AG20443 (cell line): ENCODE measurements at regions not wholly inside any gene's neighbourhood (a gene's known extent, or its start where the extent isn't known, plus 50 kb on each side); places are given as distances from the start of the nearest gene placed in this dataset.
"Not testable (repeated sequence)": the region's sequence is repeated elsewhere in the genome, so short reads cannot be mapped to it uniquely, and the experiment has no call there.

Experiments
- DNase-seq: peaks from one replicate; pipeline ENCODE4 v3.0.0; 2012; ENCODE audit warnings: low spot score, mixed read lengths

DNA sequence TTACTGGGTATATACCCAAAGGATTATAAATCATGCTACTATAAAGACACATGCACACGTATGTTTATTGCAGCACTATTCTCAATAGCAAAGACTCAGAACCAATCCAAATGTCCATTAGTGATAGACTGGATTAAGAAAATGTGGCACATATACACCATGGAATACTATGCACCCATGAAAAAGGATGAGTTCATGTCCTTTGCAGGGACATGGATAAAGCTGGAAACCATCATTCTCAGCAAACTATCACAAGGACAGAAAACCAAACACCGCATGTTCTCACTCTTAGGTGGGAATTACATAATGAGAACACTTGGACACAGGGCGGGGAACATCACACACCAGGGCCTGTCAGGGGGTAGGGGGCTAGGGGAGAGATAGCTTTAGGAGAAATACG lies 186.1 kb upstream of the FTMT start:
- DNase-seq = not testable (repeated sequence)

DNA sequence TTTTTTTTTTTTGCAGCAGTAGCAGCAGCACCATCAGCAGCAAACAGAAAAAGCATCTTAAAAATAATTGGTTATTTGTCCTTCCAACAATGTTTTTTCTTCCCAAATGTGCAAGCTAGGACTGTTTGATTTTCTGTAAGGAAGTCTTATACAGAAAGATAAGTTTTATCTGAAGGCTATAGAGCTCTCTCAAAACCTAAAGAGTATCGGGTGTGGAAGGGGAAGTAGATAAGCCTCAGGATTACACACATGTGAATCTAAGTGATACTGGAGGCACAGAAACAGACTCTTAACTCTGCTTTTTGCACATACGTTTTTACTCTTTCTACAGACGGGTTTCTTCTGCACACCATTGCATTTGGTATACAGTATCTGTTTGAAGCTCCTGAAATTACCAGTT lies 184.4 kb upstream of the FTMT start:
- no peak for DNase-seq

DNA sequence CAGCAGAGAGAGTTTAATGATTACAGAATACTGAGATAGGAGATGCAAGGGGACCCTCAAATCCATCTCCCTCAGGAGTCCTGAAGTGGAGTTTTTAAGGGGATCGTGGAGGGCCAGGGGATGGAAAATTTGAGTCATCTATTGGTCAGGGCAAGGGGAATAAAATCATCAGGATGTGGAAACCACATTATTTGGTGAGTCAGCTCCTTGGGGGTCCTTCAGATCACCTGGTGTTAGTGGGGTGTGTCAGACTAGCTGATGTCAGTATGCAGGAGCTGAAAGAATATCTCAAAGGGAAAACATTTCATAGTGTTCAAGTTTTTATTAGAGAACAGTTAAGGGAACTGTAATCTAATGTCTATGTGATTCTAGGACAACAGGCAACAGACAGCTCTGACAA lies 183.0 kb upstream of the FTMT start:
- DNase-seq = no peak

DNA sequence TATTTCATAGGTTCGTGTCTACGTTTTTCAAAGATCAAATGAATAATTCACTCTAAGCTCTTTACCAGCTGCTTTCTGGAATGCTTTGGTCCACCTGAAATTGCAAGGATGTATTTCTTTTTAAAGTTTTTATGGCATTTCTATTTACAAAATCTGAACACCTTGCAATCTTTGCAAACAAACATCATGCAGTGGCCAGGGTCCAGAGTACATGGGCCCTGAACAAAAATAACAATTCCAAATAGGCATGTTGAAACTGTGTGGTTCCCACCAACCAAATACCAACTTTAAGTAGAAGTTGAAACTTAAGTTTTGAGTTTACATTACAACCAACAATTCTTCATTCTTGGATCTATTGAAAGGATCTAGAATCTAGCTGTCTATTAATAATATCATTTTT lies 180.1 kb upstream of the FTMT start:
- no peak for DNase-seq

DNA sequence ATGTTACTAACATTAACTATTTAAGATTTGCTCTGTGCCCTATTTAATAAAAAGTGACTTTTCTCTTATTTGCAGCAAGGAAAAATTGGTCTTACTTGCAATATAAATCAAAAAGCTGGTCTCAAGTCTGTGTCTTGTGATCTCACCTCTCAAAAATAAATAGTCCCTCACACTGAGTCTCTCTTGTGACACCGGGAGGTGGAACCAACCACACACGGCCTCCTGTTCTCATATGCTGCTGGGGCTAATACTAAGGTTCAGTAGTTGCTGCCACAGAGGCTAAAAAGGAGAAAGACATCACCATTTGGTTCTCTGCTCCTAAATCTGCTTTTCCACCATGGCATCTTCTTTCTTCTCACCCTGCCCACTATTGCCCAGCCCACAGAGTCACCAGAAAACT lies 175.8 kb upstream of the FTMT start:
- DNase-seq = no peak

DNA sequence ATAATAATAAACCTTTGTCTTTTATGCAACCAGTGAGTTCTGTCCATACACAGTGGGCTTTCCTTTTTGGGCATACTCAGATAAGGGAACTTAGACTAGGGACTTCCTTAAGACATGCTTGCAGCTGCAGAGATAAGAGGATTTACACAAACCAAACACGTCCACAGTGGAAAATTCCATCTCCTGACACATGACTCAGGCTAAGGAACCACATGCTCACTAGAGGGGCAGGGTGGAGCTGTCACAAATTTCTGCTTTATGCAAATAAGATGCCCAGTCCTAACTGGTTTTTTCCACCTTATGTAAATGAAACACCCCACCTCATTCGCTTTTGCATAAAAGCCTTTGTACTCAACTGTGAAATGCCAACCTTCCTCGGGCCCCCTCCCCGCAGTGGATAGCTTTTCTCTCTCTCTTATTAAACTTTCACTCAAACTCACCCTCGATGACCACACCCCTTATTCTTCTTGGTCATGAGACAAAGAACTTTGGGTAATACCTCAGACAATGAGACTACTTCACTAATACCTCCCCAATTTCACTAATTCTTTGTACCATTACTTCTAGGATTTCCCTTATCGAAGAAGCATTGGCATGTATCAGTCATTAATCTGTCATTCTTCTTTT lies 170.3 kb upstream of the FTMT start:
- DNase-seq = no peak

DNA sequence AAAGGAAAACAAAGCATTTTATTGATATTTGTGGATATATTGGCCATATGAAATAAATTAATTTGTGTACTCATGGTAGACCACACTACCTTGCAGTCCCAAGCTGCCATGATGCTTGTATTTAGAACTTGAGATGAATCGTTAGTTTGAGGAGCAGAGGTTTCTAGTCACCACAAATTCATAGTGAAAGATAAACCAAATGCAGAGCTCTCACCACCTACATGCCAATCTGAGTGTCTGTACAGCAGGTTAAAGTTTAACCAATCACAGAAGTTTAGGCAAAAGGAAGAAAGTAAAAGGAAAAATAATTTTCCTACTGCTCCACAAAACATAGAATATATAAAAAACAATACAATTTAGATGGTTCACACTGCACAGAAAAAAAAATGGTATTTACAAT lies 163.6 kb upstream of the FTMT start:
- DNase-seq = no peak

DNA sequence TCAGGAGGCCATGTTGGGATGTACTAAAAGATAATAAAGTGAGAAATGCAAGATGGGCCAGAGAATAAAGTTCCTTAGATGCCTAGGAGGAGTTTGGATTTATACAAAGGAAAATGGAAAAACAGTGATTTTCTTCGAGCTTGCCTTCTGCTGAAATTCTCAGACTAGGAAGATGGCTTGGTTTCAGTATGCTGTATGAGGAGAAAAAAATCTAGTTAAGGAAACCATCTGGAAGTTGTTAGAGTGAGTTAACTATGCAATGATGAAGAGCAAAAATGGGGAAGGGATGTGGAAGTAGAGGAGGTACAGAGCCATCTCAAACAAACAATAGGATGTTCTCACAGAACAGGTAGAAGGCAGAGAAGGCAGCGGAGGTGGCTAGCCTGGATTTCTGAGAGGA lies 162.9 kb upstream of the FTMT start:
- DNase-seq = no peak

DNA sequence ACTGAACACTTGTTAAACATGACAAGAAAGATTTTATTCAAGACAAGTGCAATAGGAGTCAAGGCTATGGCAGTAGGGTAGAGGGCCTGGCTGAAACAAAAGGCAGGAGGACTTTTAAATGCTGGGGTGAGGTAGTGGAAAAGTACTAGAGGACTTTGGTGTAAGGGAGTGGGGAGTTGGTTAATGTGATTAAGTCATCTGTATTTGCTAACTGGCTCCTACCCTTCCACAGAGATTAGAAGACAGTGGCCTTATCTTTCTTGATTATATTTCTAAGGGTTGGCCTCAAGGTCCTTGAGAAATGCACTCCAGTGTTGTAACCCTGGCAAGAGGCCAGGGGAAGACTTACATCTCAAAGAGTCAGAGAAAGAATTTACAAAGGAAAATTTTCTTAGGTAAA lies 160.2 kb upstream of the FTMT start:
- DNase-seq = no peak

DNA sequence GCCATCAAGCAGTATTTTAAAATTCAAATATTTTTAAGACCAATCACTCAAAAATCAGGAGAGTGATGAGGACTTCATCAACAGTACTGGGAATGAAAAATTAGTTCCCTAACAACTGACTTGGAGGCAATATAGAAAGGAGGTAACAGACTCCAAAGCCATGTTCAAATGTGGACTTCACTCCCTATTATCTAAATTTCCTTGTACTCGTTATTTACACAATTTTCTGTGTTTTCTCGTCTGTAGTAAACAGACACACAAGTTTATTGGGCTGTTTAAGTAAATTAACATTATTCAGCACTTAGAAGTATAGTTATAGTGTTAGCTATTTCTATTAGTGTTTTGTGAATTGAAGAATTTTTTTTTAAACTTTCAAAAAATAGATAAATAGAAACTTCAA lies 159.5 kb upstream of the FTMT start:
- no peak for DNase-seq

DNA sequence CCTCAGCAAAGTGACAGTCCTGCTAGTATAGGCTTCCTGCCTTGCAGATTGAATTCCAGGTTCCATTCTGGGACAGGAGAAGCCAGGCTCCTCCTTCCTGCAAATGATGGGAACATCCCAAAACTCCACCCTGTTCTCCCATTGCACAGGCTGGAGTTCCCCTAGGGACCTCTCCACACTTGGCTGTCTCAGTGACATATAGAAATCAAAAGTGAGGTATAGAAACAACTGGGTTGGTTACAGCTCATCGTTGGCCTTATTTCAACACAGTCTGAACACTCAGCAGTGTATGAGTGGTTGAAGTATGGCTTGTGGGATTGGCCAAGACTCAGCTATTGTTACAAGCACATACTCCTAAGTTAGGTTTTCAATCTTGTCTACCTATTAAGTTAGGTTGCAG lies 157.8 kb upstream of the FTMT start:
- no peak for DNase-seq

DNA sequence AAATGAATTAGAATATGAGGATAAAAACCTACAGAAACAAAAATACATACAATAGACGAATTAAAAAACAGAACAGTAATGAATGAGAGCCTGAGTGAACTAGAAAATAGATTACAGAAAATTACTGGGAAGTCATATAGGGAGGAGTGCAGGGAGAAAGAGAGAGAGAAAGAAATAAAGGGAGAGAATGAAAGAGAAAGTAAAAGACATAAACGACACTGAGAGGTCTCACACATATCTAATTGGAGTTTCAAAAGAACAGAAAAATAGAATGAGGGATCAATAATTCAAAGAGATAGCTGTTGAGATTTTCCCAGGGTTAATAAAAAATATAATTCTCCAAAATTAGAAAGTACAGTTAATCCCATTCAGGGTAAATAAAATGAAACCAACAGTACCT lies 156.4 kb upstream of the FTMT start:
- no peak for DNase-seq

DNA sequence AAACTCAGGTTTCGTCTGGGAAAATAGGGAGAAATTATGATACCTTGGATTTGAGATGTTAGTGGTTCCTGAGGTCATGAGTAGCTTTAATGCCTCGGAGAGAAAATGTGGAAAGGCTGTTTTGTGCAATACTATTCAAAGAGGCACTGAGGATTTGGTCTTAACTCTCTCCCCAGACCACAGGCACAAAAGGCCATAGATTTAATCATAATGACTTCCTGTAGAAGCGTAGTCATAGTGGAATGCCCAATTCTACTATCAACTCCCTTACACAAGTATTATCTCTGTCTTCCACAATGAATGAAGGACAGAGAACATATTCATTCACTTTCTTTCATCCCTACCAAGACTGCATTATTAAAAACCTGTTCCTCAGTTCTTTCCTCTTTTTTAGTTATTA lies 153.0 kb upstream of the FTMT start:
- no peak for DNase-seq

DNA sequence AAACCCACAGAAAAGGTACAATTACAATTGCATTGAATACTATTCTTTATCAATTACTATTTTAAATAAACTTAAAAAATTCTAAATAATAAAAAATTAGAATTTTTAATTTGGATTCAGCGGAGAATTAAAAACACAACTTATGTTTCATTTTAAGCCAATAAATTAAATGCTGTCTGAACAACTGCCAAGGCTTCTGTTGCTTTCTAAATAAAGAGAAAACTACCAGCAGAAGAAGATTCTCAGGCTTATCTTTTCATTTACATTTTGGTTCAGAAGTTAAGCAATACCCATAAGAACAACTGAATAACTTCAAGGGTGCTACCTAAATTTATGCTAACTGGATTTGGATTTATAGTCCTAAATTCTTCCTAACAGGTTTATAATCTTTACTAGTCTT lies 150.0 kb upstream of the FTMT start:
- no peak for DNase-seq

DNA sequence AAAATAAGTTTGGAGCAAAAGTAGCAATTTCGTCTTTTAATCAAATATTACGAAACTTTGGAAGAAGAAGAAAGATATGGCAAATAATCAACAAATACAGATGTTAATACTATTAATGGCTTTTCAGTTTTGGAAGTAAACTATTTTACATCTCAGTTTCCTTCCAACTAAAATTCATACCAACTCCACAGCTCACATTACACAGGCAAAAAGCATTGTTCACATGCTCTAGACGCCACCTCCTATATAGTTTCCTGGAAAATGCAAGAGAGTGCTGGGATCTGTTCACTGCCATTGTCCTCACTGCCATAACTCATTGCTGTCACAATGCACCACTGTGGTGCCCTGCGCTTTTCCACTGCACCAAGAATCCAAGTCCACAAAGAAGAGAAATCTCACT lies 149.0 kb upstream of the FTMT start:
- DNase-seq = no peak

DNA sequence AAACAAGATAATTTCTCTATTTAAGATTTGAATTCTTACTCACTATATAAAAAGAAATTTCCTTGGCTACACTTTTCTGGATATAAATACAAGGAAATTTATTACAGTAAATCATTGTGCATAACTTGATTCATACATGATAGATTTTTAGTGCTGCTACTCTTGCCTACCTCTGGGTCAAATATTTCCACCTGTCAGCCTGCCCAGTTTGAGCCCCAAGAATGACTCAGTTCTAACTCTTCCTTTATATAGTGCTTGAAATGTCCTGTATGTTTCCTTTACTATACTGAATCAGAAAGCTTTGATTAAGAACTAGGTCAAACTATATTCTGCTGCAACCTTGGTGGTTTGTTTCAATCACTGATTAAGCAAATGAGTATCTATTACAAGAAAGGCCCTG lies 147.4 kb upstream of the FTMT start:
- DNase-seq = no peak

DNA sequence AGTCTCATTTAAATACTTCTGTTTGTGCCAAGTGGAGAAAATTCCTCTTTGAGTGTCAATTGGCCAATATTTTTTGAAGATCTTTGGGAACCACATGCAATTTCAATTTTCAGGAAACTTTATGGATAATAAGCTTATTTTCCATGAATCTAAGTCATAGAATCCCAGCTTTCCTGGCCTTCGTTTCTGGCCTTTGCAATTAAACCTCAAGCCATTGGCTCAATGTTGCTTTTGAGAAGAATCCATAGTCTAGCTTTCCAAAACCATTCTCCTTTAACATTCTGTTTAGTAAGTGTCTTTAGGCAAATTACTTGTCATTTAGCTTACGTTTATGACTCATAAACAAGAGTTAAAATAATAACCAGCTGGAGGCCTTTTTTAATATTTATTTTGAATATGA lies 145.0 kb upstream of the FTMT start:
- no peak for DNase-seq

DNA sequence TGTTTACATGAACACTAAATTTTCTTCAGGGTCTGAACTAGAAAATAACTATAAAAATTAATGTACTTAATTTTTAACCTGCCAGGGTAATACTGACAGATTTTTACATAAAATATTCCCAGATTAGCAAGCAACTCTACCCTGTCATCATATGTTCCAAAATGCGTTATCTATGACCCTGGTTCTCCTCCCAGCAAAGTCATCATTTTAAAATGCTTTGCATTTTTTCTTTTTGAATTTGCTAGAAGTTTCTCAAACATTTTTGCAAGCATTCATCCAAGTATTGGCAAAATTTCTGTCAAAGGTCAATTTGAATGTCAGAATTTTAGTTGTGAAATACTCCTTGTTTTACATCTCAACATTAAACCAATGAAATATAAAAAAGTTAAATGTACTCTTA lies 144.5 kb upstream of the FTMT start:
- no peak for DNase-seq

DNA sequence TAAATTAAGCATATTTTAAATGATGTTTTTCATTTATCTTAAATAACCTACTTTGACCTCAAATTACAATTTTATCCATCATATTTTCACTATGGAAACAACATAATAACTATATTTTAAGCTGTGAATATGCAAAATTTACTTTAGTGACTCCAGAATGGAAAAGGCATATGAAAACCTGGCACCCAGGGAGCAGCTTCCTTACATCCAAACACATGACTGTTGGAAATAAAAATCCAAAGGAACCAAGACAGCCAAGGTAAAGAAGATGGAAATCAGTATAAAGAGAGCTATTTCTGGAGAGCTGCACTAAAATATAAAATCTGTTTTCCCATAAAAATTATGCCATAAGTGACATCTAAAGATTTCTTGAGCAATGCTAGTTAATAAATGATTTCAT lies 140.3 kb upstream of the FTMT start:
- DNase-seq = no peak

DNA sequence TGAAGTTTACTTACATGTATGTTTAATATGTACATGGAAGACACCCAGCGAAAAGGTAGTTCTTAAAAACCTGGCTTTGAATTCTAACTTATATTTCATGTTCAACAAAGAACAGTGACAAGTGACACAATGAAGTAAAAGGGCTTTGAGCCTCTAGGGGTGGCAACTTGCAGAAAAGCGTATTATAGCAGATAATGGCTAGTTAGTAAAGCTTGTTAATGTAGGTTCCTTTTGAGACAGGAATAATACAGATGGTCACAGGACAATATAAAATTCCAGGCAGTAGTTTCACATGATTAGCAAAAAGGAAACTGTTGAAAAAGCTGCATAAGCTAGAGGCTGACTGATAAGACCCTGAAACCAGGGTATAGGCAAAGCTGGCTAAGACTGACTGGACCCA lies 132.4 kb upstream of the FTMT start:
- no peak for DNase-seq

DNA sequence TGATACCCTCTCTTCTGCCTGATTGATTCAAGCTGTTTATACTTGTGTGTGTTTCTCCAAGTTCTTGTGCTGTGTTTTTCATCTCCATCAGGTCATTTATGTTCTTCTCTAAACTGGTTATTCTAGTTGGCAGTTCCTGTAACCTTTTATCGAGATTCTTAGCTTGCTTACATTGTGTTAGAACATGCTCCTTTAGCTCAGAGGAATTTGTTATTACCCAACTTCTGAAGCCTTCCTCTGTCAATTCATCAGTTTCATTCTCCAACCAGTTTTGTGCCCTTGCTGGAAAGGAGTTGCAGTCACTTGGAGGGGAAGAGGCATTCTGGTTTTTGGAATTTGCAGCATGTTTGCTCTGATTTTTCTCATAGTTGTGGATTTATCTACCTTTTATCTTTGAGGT lies 126.2 kb upstream of the FTMT start:
- DNase-seq = no peak

DNA sequence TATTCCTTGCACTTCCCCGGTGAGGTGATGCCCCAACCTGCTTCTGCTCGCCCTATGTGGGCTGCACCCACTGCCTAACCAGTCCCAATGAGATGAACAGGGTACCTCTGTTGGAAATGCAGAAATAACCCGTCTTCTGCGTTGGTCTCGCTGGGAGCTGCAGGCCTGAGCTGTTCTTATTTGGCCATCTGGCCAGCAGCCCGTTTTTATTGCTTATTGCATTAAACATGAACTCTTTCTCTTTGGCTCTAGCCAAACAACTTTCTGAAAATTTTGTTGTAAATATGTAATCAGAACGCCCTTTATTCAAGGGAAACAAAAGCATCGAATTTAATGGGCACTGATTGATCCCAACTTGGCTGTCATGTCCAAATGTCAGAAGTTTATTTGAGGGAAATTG lies 124.7 kb upstream of the FTMT start:
- no peak for DNase-seq

DNA sequence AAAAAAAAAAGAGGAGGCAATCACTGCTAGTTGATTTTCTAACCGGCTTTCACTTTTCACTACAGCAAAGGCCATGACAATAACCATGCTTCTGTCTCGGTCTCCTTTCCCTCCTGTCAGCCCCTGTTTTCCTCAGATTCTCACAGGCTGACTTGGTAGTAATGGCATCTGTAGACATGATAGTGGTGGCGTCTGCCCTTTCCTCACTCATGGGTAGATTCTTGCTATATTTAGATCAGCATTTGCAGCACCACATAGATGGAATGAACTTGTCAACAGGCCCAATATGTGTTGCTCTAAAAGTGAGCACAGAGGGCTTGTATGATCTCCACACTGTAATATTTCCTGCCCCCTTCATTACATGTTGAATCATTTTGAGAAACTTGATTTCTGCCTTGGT lies 120.3 kb upstream of the FTMT start:
- DNase-seq = no peak

DNA sequence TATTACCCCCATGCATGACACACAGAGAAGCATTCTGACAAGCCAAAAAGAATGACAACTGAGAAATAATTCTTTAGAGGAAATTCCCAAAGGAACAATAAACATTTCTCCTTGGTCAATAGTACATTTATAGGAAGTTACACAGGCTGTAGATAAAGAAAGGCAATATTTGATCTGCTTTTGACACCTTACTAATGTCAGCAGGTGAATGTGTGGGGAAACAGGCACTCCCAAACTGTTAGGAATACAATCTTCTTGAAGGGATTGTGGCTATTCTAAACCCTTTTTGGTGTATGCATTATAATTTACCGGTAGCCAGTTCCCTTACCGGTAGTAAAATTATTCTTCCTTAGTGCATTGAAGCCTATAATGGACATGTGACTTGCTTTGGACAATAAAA lies 116.1 kb upstream of the FTMT start:
- no peak for DNase-seq

DNA sequence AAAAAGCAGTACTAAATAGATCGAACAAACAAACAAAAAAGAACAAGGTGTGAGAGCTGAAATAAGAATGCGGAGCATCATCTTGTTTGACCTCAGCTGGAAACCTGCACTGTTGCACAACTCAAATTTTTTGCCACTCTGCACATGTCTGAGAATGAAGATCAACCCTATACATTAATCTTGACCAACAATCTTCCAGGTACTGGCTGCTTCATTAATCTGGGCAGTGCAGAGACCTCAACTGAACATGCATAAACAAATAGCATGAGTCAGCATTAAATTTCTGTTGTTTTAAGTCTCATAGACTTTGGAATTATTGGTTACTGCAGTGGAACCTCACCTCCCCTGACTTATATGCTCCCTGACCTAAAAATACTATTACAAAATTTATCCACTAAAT lies 114.6 kb upstream of the FTMT start:
- DNase-seq = no peak
